ENCODE measurements at regions not wholly inside any gene's neighbourhood (a gene's known extent, or its start where the extent isn't known, plus 50 kb on each side); places are given as distances from the start of the nearest gene placed in this dataset.

GRCh38 chr5:4879075-4879474 is 261.1 kb upstream of the ADAMTS16 start:
- Histone ChIP-seq H3K4me3 (no peak overlapping the region), H3K4me1 (no peaks in the 10 kb centered on the region), H3K27ac (no peak overlapping the region), H3K36me3 (no peaks in the 10 kb centered on the region), H3K27me3 (no peaks in the 10 kb centered on the region), H3K9me3 (no peaks in the 10 kb centered on the region)
- DNase-seq = no peak
- TF ChIP-seq POLR2A (IDR thresholded peaks at IDR 0.05) (no peak), CTCF (IDR thresholded peaks at IDR 0.05) (no peak)

- Histone ChIP-seq H3K4me1 (no peaks in the 10 kb centered on the region), H3K9me3 (no peaks in the 10 kb centered on the region), H3K4me3 (no peak overlapping the region), H3K27me3 (no peaks in the 10 kb centered on the region), H3K36me3 (no peaks in the 10 kb centered on the region), H3K27ac (no peak overlapping the region)
- DNase-seq = peak; percentile 25 to 86 (median 78)
- TF ChIP-seq POLR2A (IDR thresholded peaks at IDR 0.05) = no peak
- peak in 4 of 6 experiments; percentile 69 to 92 (median 88) for TF ChIP-seq CTCF (IDR thresholded peaks at IDR 0.05)
Measured at GRCh38 chr5:4879693-4880303, 260.3 kb upstream of the ADAMTS16 start.

GRCh38 chr5:4880304-4880741 is 259.8 kb upstream of the ADAMTS16 start:
- H3K27ac ChIP-seq = no peak overlapping the region
- no peaks in the 10 kb centered on the region for H3K4me1 ChIP-seq
- no peaks in the 10 kb centered on the region for H3K9me3 ChIP-seq
- H3K27me3 ChIP-seq = no peaks in the 10 kb centered on the region
- no peak overlapping the region for H3K4me3 ChIP-seq
- no peaks in the 10 kb centered on the region for H3K36me3 ChIP-seq
- DNase-seq = no peak
- TF ChIP-seq POLR2A (IDR thresholded peaks at IDR 0.05) (no peak), CTCF (IDR thresholded peaks at IDR 0.05) (no peak)

- TF ChIP-seq CTCF (IDR thresholded peaks at IDR 0.05) (no peak), POLR2A (IDR thresholded peaks at IDR 0.05) (no peak)
- Histone ChIP-seq H3K4me1 (no peaks in the 10 kb centered on the region), H3K4me3 (no peak overlapping the region), H3K9me3 (no peaks in the 10 kb centered on the region), H3K27ac (no peak overlapping the region), H3K27me3 (no peaks in the 10 kb centered on the region), H3K36me3 (no peaks in the 10 kb centered on the region)
- no peak for DNase-seq
Measured at GRCh38 chr5:4881366-4882002, 258.6 kb upstream of the ADAMTS16 start.

- Histone ChIP-seq H3K4me1 (no peaks in the 10 kb centered on the region), H3K27ac (no peak overlapping the region), H3K4me3 (no peak overlapping the region), H3K9me3 (no peaks in the 10 kb centered on the region), H3K36me3 (no peaks in the 10 kb centered on the region), H3K27me3 (no peaks in the 10 kb centered on the region)
- no peak for DNase-seq
- no peak for TF ChIP-seq CTCF (IDR thresholded peaks at IDR 0.05)
- TF ChIP-seq POLR2A (IDR thresholded peaks at IDR 0.05) = no peak
Measured at GRCh38 chr5:4882186-4882585, 257.9 kb upstream of the ADAMTS16 start.

All from Peyer's patch (tissue), 4 donors.